ENCODE measurements at regions not wholly inside any gene's neighbourhood (a gene's known extent, or its start where the extent isn't known, plus 50 kb on each side); places are given as distances from the start of the nearest gene placed in this dataset.

DNA sequence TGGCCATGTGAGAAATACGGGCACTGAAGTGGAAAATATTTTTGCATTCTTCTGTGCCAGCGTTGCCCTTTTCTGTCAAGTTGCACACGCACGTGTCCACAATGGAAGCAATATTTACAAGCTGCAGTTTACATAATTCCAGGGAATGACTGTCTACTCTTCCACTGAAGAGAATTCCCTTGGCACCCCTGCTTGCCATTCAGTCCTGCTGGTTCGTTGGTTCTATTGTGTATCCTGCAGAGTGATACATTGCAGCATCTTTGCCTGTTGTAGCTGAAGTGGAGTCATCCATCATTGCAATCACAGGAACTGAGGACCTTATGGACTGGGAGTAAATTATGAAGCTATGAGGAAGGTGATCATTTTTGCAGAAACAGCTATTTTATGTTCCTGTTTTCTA is 759.4 kb downstream of the ROBO2 start:
- no peak overlapping the region for H3K27ac ChIP-seq (ENCODE audit: extremely low read length, insufficient read depth, low read length)
- H4K20me1 ChIP-seq (ENCODE audit: insufficient read depth, low read length): no peaks in the 10 kb centered on the region
- no peak for FAIRE-seq
- no peak overlapping the region for H3K4me2 ChIP-seq (ENCODE audit: low read depth, low read length)
- H3K9me3 ChIP-seq (ENCODE audit: low read length): no peaks in the 10 kb centered on the region
- no peak for DNase-seq (ENCODE audit: low spot score)
- no peaks in the 10 kb centered on the region for H3K27me3 ChIP-seq (ENCODE audit: control insufficient read depth in 1 of 2, insufficient read depth in 2 of 2, low read length in 2 of 2)
- no peak for ATAC-seq
- CTCF ChIA-PET (ENCODE audit: low intra/inter-chr PET ratio, low total read pairs): no interaction called here
- POLR2A ChIA-PET: no interaction called here
- H2AFZ ChIP-seq (ENCODE audit: low read length): no peak overlapping the region
- in situ Hi-C loops (cut with HindIII; ENCODE audit: extremely low pct_ligation_motif_present, low pct_unique_long_range_greater_than_20kb) (no loop called here), intact Hi-C loops (cut with micrococcal nuclease; ENCODE audit: unreplicated experiment) (no loop called here)
- H3K36me3 ChIP-seq (replicated peaks in 1 of 2; ENCODE audit: control insufficient read depth in 1 of 2, insufficient read depth in 2 of 2, low read length in 2 of 2): no peaks in the 10 kb centered on the region
- H3K79me2 ChIP-seq (ENCODE audit: insufficient read depth, low read length): no peaks in the 10 kb centered on the region
- no peak overlapping the region for H3K4me3 ChIP-seq (replicated peaks in 1 of 3; ENCODE audit: insufficient read depth in 1 of 3, low read depth in 2 of 3, low read length in 3 of 3)
- no peak for TF ChIP-seq MLLT10 (CRISPR knock-in tag; IDR thresholded peaks at IDR 0.05)
- no peak for TF ChIP-seq ZNF232 (CRISPR knock-in tag; IDR thresholded peaks at IDR 0.05; ENCODE audit: borderline replicate concordance)
- no peak for TF ChIP-seq ZNF7 (CRISPR knock-in tag; IDR thresholded peaks at IDR 0.05)
- H3K9ac ChIP-seq (ENCODE audit: insufficient read depth, low read depth, low read length): no peak overlapping the region
- BruUV-seq (replicated peaks): no TSS peak
- H3K4me1 ChIP-seq (ENCODE audit: insufficient read depth, low read length): no peaks in the 10 kb centered on the region
- WGBS (ENCODE audit: low lambda C conversion rate): 0% methylated on average over 5 of the region's 5 CpGs

DNA sequence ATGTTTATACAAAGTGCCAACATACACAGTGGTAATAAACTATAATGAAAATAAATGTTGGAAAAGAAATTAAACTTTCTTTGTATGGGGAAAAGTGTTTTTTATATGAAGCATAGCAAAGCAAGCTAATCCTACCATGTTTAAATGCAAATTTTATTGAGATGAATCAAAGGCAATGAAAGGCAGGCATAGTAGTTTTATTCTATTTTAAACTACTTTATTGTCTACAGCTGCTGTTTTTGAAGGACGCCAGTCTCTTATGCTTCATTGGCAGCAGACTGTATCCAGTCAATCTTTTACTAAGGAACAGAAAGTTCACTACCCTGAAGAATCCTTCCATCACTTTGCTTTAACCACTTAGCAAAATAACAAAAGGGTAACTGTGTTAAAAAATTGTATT is 761.0 kb downstream of the ROBO2 start:
- ATAC-seq: no peak
- POLR2A ChIA-PET: no interaction called here

More for the DNA sequence above, 761.0 kb downstream of the ROBO2 start:
- H3K36me3 ChIP-seq (replicated peaks in 1 of 2; ENCODE audit: control insufficient read depth in 1 of 2, insufficient read depth in 2 of 2, low read length in 2 of 2): no peaks in the 10 kb centered on the region
- no peak for DNase-seq (ENCODE audit: low spot score)
- no peak for TF ChIP-seq ZNF558 (CRISPR knock-in tag; IDR thresholded peaks at IDR 0.05; ENCODE audit: borderline replicate concordance)
- no peak for TF ChIP-seq ARID5B (CRISPR knock-in tag; IDR thresholded peaks at IDR 0.05)
- TF ChIP-seq RARG (CRISPR knock-in tag; IDR thresholded peaks at IDR 0.05; ENCODE audit: low read depth): no peak
- TF ChIP-seq TAF1 (CRISPR knock-in tag; IDR thresholded peaks at IDR 0.05): no peak
- no peak for TF ChIP-seq CEBPB (IDR thresholded peaks at IDR 0.05; ENCODE audit: borderline replicate concordance, low read depth, low read length)
- TF ChIP-seq PRDM15 (CRISPR knock-in tag; IDR thresholded peaks at IDR 0.05): no peak
- TF ChIP-seq MED13 (CRISPR knock-in tag; IDR thresholded peaks at IDR 0.05): no peak
- TF ChIP-seq NCOA5 (CRISPR knock-in tag; IDR thresholded peaks at IDR 0.05): no peak
- no peak for TF ChIP-seq ZNF557 (CRISPR knock-in tag; IDR thresholded peaks at IDR 0.05)
- CTCF ChIA-PET (ENCODE audit: low intra/inter-chr PET ratio, low total read pairs): no interaction called here
- in situ Hi-C loops (cut with HindIII; ENCODE audit: extremely low pct_ligation_motif_present, low pct_unique_long_range_greater_than_20kb) (no loop called here), intact Hi-C loops (cut with micrococcal nuclease; ENCODE audit: unreplicated experiment) (no loop called here)
- no peaks in the 10 kb centered on the region for H3K4me1 ChIP-seq (ENCODE audit: insufficient read depth, low read length)
- H3K4me2 ChIP-seq (ENCODE audit: low read depth, low read length): no peak overlapping the region
- no peak overlapping the region for H3K27ac ChIP-seq (ENCODE audit: extremely low read length, insufficient read depth, low read length)
- no peaks in the 10 kb centered on the region for H3K27me3 ChIP-seq (ENCODE audit: control insufficient read depth in 1 of 2, insufficient read depth in 2 of 2, low read length in 2 of 2)
- no peaks in the 10 kb centered on the region for H4K20me1 ChIP-seq (ENCODE audit: insufficient read depth, low read length)
- no peak overlapping the region for H3K9ac ChIP-seq (ENCODE audit: insufficient read depth, low read depth, low read length)
- no peaks in the 10 kb centered on the region for H3K9me3 ChIP-seq (ENCODE audit: low read length)
- no TSS peak for BruUV-seq (replicated peaks)
- no peak overlapping the region for H3K4me3 ChIP-seq (replicated peaks in 1 of 3; ENCODE audit: insufficient read depth in 1 of 3, low read depth in 2 of 3, low read length in 3 of 3)
- H3K79me2 ChIP-seq (ENCODE audit: insufficient read depth, low read length): no peaks in the 10 kb centered on the region
- no peak for FAIRE-seq
- no peak overlapping the region for H2AFZ ChIP-seq (ENCODE audit: low read length)
- 5% methylated on average over 1 of the region's 1 CpG for WGBS (ENCODE audit: low lambda C conversion rate)
